Keratinocyte (primary cell): ENCODE measurements at regions not wholly inside any gene's neighbourhood (a gene's known extent, or its start where the extent isn't known, plus 50 kb on each side); places are given as distances from the start of the nearest gene placed in this dataset.
"Not testable (repeated sequence)": the region's sequence is repeated elsewhere in the genome, so short reads cannot be mapped to it uniquely, and the experiment has no call there.

Experiments used
- DNase-seq: peaks from one replicate; pipeline ENCODE4 v3.0.0-alpha.2; 2011; ENCODE audit warnings: low read depth, missing footprints, low spot score
- FAIRE-seq: peaks from 2 replicates; lab custom pipeline; 2011; peaks lifted over from hg19 to GRCh38; lab: Jason Lieb, UNC
- H2AFZ ChIP-seq: 2 replicates; pipeline ENCODE4 v1.6.0; 2012; ENCODE audit warnings: low read length, control low read depth, inconsistent platforms; ENCODE audit not compliant: control insufficient read depth
- H3K27ac ChIP-seq: 2 replicates; pipeline ENCODE4 v1.5.1; 2011; ENCODE audit warnings: low read length; ENCODE audit not compliant: control insufficient read depth, insufficient read depth
- H3K27me3 ChIP-seq: 3 replicates; pipeline ENCODE4 v1.6.0; 2011; ENCODE audit warnings: low read length; ENCODE audit not compliant: control insufficient read depth, insufficient read depth; ENCODE audit errors: extremely low read depth
- H3K36me3 ChIP-seq, 2 experiments: 2 replicates in 1 of 2; 3 replicates in 1 of 2; pipeline ENCODE4 v1.5.1; 2011; ENCODE audit warnings: low read length in 2 of 2, mild to moderate bottlenecking in 1 of 2; ENCODE audit not compliant: control insufficient read depth in 2 of 2, insufficient read depth in 2 of 2; ENCODE audit errors: extremely low read depth in 1 of 2
- H3K4me1 ChIP-seq: 3 replicates; pipeline ENCODE4 v1.5.1; 2011; ENCODE audit warnings: low read length; ENCODE audit not compliant: control insufficient read depth, insufficient read depth; ENCODE audit errors: extremely low read depth
- H3K4me2 ChIP-seq: 3 replicates; pipeline ENCODE4 v1.6.0; 2011; ENCODE audit warnings: low read depth, low read length; ENCODE audit not compliant: control insufficient read depth, insufficient read depth; ENCODE audit errors: extremely low read depth
- H3K4me3 ChIP-seq, 3 experiments: fragments of 200-600 bp in 1 of 3; sonication (generic) in 1 of 3; 2 replicates in 2 of 3; 3 replicates in 1 of 3; pipeline ENCODE4 v1.5.1; 2011 to 2016; ENCODE audit warnings: low read length in 3 of 3, mild to moderate bottlenecking in 3 of 3, control low read depth in 2 of 3, inconsistent platforms in 1 of 3, low read depth in 1 of 3, mixed read lengths in 1 of 3, mixed run types in 1 of 3, moderate library complexity in 1 of 3; ENCODE audit not compliant: control insufficient read depth in 2 of 3, insufficient read depth in 2 of 3; ENCODE audit errors: extremely low read depth in 1 of 3
- H3K79me2 ChIP-seq: 2 replicates; pipeline ENCODE4 v1.6.0; 2012; ENCODE audit warnings: low read length; ENCODE audit not compliant: control insufficient read depth, insufficient read depth
- H3K9ac ChIP-seq: 3 replicates; pipeline ENCODE4 v1.6.0; 2011; ENCODE audit warnings: low read length; ENCODE audit not compliant: control insufficient read depth, insufficient read depth; ENCODE audit errors: extremely low read depth
- H3K9me1 ChIP-seq: 3 replicates; pipeline ENCODE4 v1.6.0; 2011; ENCODE audit warnings: low read length; ENCODE audit not compliant: control insufficient read depth, insufficient read depth; ENCODE audit errors: extremely low read depth
- H3K9me3 ChIP-seq: 2 replicates; pipeline ENCODE4 v1.5.1; 2012; ENCODE audit warnings: low read depth, low read length; ENCODE audit not compliant: control insufficient read depth
- H4K20me1 ChIP-seq: 3 replicates; pipeline ENCODE4 v1.6.0; 2011; ENCODE audit warnings: low read length; ENCODE audit not compliant: control insufficient read depth, insufficient read depth; ENCODE audit errors: extremely low read depth
- EZH2 ChIP-seq: IDR thresholded peaks from one replicate; pipeline ENCODE4 v1.6.1; 2012; ENCODE audit warnings: inconsistent platforms, mild to moderate bottlenecking, low read length, moderate library complexity
- dilution Hi-C: fragments of 300-500 bp; cut with MboI; formaldehyde crosslinking; loops from one replicate; pipeline ENCODE4 v1.7.0; 2020; ENCODE audit warnings: low sequenced_read_pairs; ENCODE audit not compliant: extremely low pct_ligation_motif_present
- TF ChIP-seq, protein P1 (sequence below), 3 experiments: IDR thresholded peaks in 1 of 3; conservative IDR thresholded peaks in 1 of 3; optimal IDR thresholded peaks in 1 of 3; 2 replicates in 2 of 3; 3 replicates in 1 of 3; pipeline versions ENCODE3 to v1.5.1; 2011; ENCODE audit warnings: low read length in 3 of 3, mild to moderate bottlenecking in 3 of 3, moderate library complexity in 2 of 3, control low read depth in 1 of 3, inconsistent platforms in 1 of 3; ENCODE audit not compliant: insufficient read depth in 2 of 3; ENCODE audit errors: extremely low read depth in 1 of 3

DNA sequence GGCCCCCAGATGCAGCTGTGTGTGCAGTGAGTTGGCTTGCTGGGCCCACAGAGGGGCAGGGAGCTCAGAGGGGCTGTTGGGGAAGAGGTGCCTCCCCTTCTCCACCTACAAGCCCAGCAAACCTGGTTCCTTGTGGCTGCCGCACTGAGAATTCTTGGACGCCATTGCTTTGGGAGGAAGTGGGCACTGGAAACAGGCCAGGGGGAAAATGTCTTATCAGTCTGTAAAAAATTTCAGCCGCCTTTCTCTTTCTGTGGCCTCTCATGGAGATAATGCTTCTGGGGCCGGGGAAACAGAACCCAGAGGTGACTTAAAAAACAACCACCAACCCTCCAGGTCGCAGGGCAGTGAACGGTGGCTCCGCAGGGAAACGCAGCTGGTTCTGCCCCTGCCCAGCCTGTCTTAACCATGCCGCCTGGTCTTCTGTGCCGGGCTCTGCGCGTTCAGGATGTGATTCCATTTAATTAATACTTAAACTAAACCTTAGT, 167.7 kb downstream of the LAT start:
- H3K79me2 ChIP-seq, dilution Hi-C loops, H3K4me2 ChIP-seq, H3K27me3 ChIP-seq, H3K9me3 ChIP-seq, H3K4me1 ChIP-seq, H3K4me3 ChIP-seq, H2AFZ ChIP-seq, H3K9me1 ChIP-seq, H4K20me1 ChIP-seq, DNase-seq, FAIRE-seq, H3K9ac ChIP-seq, H3K36me3 ChIP-seq, H3K27ac ChIP-seq: not testable (repeated sequence)

DNA sequence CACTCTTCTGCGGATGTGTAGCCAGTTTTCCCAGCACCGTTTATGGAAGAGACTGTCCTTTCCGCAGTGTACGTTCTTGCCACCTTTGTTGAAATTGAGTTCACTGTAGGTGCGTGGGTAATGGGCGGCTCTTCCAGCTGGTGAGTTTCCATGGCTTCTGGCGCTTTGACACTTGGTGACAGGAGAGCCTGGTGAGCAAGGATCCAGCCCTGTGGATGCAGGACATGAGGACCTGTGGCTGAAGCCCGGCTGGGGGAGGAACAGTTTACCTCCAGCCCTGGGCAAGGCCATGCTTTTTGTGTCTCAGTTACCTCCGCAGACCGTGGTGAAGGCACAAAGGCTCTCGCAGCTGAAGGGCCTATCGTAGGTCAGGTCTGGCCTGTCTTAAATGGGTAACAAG, 166.5 kb downstream of the LAT start:
- Histone ChIP-seq H3K4me2 (no peak overlapping the region), H4K20me1 (no peaks in the 10 kb centered on the region), H3K4me3 (no peak overlapping the region), H3K4me1 (no peaks in the 10 kb centered on the region), H3K27ac (no peak overlapping the region), H3K9ac (no peak overlapping the region), H3K79me2 (no peaks in the 10 kb centered on the region), H3K9me1 (no peaks in the 10 kb centered on the region), H2AFZ (no peak overlapping the region), H3K36me3 (no peaks in the 10 kb centered on the region), H3K9me3 (no peaks in the 10 kb centered on the region), H3K27me3 (peaks cover 6% of the 10 kb centered on the region)
- DNase-seq, result no peak
- no peak for TF ChIP-seq EZH2
- TF ChIP-seq, protein P1, sequence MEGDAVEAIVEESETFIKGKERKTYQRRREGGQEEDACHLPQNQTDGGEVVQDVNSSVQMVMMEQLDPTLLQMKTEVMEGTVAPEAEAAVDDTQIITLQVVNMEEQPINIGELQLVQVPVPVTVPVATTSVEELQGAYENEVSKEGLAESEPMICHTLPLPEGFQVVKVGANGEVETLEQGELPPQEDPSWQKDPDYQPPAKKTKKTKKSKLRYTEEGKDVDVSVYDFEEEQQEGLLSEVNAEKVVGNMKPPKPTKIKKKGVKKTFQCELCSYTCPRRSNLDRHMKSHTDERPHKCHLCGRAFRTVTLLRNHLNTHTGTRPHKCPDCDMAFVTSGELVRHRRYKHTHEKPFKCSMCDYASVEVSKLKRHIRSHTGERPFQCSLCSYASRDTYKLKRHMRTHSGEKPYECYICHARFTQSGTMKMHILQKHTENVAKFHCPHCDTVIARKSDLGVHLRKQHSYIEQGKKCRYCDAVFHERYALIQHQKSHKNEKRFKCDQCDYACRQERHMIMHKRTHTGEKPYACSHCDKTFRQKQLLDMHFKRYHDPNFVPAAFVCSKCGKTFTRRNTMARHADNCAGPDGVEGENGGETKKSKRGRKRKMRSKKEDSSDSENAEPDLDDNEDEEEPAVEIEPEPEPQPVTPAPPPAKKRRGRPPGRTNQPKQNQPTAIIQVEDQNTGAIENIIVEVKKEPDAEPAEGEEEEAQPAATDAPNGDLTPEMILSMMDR (optimal IDR thresholded peaks at IDR 0.05 in 1 of 3, IDR thresholded peaks at IDR 0.05 in 1 of 3, conservative IDR thresholded peaks at IDR 0.05 in 1 of 3; ENCODE audit: extremely low read depth in 1 of 3, insufficient read depth in 2 of 3, low read length in 3 of 3), result no peak
- no peak for FAIRE-seq
- dilution Hi-C loops, result no loop called here

DNA sequence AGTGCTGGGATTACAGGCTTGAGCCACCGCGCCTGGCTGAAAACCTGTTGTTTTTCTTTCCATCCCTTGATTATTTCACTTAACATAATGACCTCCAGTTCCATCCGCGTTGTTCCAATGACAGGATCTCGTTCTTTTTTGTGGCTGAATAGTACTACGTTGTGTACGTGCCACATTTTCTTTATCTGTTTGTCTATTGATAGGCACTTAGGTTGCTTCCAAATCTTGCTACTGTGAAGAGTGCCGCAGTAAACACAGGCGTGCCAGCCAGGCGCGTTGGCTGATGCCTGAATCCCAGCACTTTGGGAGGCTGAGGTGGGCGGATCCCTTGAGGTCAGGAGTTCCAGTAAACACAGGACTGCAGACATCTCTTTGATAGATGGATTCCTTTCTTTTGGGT, 165.1 kb downstream of the LAT start:
- H3K4me1 ChIP-seq, H3K9me1 ChIP-seq, FAIRE-seq, DNase-seq, H3K4me2 ChIP-seq, H4K20me1 ChIP-seq, H3K79me2 ChIP-seq, H3K4me3 ChIP-seq, H3K9ac ChIP-seq, H3K36me3 ChIP-seq, H2AFZ ChIP-seq, H3K27ac ChIP-seq, dilution Hi-C loops, H3K27me3 ChIP-seq, H3K9me3 ChIP-seq: not testable (repeated sequence)
